GM19328 (cell line): ENCODE measurements at regions not wholly inside any gene's neighbourhood (a gene's known extent, or its start where the extent isn't known, plus 50 kb on each side); places are given as distances from the start of the nearest gene placed in this dataset.

Source experiments
- ATAC-seq: cut with Tn5 transposase; IDR thresholded peaks from one replicate; pipeline ENCODE4 v1.9.1; 2021; ENCODE audit warnings: mild to moderate bottlenecking, moderate library complexity; ENCODE audit not compliant: unreplicated experiment

- no peak for ATAC-seq
Measured at GRCh38 chr14:98229656-98230366, 1042.2 kb downstream of the BCL11B start.

- no peak for ATAC-seq
Measured at GRCh38 chr14:98230411-98230810, 1041.6 kb downstream of the BCL11B start.

- no peak for ATAC-seq
Measured at GRCh38 chr14:98231210-98231609, 1040.8 kb downstream of the BCL11B start.

GRCh38 chr14:98233656-98234055 is 1038.3 kb downstream of the BCL11B start:
- ATAC-seq, result no peak

- no peak for ATAC-seq
Measured at GRCh38 chr14:98234208-98234607, 1037.8 kb downstream of the BCL11B start.

GRCh38 chr14:98236314-98236713 is 1035.7 kb downstream of the BCL11B start:
- no peak for ATAC-seq

- no peak for ATAC-seq
Measured at GRCh38 chr14:98237939-98238338, 1034.1 kb downstream of the BCL11B start.

- ATAC-seq, result no peak
Measured at GRCh38 chr14:98240376-98240775, 1031.6 kb downstream of the BCL11B start.

GRCh38 chr14:98242903-98243302 is 1029.1 kb downstream of the BCL11B start:
- no peak for ATAC-seq

- no peak for ATAC-seq
Measured at GRCh38 chr14:98243332-98243731, 1028.7 kb downstream of the BCL11B start.

- ATAC-seq, result no peak
Measured at GRCh38 chr14:98244162-98244948, 1027.6 kb downstream of the BCL11B start.

- ATAC-seq, result no peak
Measured at GRCh38 chr14:98244966-98245569, 1026.9 kb downstream of the BCL11B start.

GRCh38 chr14:98249057-98249456 is 1022.9 kb downstream of the BCL11B start:
- ATAC-seq, result no peak

GRCh38 chr14:98249476-98249875 is 1022.5 kb downstream of the BCL11B start:
- ATAC-seq, result no peak

- ATAC-seq, result no peak
Measured at GRCh38 chr14:98252820-98253219, 1019.2 kb downstream of the BCL11B start.

GRCh38 chr14:98259881-98260280 is 1012.1 kb downstream of the BCL11B start:
- no peak for ATAC-seq

- ATAC-seq, result no peak
Measured at GRCh38 chr14:98262566-98262965, 1009.4 kb downstream of the BCL11B start.

GRCh38 chr14:98269533-98269932 is 1002.5 kb downstream of the BCL11B start:
- no peak for ATAC-seq

GRCh38 chr14:98270201-98270600 is 1001.8 kb downstream of the BCL11B start:
- no peak for ATAC-seq

- ATAC-seq, result no peak
Measured at GRCh38 chr14:98274596-98274995, 997.4 kb downstream of the BCL11B start.

GRCh38 chr14:98278800-98279199 is 993.2 kb downstream of the BCL11B start:
- no peak for ATAC-seq

GRCh38 chr14:98280436-98280835 is 991.6 kb downstream of the BCL11B start:
- ATAC-seq, result no peak
